GM18499 (cell line): ENCODE measurements at regions not wholly inside any gene's neighbourhood (a gene's known extent, or its start where the extent isn't known, plus 50 kb on each side); places are given as distances from the start of the nearest gene placed in this dataset.

Experiments used
- ATAC-seq: cut with Tn5 transposase; IDR thresholded peaks from one replicate; pipeline ENCODE4 v1.9.1; 2021; ENCODE audit warnings: moderate number of reproducible peaks; ENCODE audit not compliant: insufficient read depth, unreplicated experiment

DNA sequence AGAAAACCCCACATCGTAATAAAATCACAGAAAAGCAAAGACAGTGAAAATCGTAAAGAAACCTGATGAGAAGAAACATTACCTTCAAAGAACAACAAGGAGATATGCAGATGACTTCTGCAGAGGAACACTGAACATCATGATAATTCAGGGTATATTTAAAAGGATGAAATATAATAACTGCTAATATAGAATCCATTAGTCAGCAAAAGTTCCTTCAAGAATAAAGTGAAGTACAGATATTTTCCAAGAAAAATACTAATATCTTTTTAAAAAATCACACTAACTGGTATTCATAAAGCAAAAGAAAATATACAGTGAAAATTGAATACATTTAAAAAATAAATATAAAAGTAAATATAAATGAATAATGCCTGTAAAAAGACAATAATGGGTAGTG, 176.3 kb upstream of the VEGFC start:
- ATAC-seq = no peak

DNA sequence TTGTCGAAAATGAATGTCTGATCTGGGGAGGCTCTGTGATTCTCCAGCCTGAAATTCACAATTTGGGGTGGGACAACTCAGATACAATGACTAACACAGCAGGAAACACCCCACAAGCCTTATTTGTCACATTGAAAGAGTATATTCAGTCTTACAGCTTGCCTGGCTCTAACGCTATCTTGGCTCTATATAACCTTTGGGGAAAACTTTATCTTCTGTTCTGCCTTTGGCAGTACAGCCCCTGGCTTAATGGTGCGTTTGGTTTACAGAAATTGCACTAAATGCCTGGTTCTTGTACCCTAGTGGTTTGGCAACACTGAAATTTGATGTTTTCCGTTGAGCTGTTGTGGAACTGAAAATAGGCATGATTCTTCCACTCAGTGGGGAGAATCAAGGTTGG, 178.1 kb upstream of the VEGFC start:
- no peak for ATAC-seq

DNA sequence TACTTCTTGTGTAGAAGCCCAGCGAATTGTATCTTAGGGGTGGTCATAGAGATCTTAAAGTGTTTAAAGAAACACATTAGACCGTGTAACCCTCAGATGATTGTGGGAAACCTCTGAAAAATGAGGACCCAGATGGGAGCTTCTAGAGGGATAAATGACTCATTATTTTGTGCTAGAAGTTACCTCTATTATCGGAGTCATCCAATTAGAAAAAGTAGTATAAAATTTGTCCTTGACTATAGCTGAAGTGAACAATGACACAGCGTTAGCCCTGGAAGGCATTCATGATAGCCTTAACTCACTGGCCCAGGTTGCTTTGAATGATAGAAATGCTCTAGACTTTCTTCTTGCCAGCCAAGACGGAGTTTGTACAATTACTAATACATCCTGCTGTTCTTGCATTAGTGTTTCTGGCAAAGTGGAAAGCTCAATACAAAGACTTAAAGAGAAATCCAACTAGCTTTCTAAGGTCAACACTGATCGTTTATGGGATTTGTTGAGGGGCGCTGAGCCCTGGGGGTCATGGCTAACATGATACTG, 178.9 kb upstream of the VEGFC start:
- no peak for ATAC-seq

DNA sequence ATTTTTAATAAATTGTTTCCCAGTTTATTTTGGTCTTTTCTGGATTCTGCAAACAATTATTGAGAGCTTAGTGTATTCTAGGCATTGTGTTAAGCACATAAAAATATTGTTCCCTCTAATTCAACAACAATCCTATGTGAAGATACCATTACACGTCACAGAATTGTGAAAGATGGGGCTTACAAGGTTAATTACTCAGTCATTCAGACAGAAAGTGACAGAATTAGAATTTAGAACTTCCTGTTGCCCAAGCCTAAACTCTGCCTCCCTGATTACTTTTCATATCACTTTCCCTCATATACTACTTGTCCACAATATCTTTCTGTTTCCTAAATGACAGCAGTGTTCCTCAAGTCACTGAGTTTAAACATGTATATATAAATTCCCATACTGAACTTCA, 186.7 kb upstream of the VEGFC start:
- no peak for ATAC-seq

DNA sequence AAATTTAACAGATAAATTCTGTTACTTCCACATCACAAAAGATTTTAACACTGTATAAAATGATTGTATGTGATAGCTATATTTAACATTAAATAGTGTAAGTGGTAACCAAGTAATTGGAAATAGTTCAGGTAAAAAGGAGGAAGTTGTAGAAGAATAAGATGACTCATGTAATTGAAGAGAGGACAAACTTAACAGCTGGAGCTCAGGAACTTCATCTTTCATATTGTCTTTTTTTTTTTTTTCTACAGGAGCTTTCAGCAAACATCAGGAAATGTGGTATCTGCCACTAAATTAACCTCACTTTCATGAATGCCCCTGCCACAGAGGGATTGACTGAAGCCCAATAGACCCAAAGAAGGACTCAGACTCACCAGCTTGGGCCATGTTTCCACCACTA, 188.4 kb upstream of the VEGFC start:
- ATAC-seq = no peak

DNA sequence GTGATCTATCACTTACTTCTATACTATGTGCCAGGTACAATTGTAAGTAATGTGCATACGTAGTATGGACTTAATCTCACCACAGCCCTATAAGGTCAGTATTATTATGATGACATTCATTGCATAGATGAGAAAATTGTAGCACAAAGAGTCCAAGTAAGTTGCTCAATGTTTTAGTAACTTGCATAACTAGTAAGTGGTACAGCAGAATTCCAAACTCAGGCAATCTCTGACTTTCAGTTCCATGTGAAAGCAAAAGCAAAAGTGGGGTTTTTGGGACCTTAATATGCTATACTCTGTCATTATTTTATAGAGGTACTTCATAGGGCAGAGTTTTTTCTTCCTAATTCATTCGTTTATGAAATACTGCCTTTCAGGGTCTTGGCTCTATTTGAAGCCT, 188.8 kb upstream of the VEGFC start:
- ATAC-seq = no peak

DNA sequence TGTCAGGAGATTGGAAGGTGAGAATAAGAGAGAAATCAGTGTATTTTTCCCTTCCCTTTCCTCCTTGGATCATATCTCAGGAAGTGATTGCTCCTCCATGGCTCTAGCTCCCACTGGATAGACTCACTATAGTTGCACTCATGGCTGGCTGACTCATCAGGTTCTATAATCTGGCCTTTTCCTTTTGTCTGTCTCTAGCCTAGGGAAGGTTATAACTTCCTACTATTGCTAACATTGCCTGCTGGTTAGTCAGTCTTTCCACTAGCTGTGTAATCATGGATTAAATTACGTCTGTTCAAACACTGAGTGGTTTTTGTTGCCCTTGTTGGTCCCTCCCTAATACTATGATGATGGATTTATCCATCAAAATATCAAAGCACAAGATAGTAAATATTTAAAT, 195.5 kb upstream of the VEGFC start:
- ATAC-seq = no peak

DNA sequence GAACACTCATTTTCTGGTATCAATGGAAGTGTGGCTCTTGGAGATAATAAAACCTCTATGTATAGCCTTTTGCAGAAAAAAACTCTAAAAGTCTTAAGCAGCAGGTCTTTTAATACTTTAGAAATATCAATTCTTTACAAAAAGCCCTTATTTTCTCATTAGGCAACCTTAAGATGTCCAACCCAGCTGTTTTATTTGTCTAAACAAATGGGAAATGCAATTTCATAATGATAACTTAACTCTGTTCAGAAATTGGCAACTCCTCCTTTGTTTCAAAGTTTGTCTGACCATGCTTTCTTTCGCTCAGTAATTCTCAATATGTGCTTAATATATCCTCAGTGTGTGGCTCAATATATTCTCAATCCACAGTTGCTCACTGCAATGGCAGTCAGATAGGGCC, 196.5 kb upstream of the VEGFC start:
- ATAC-seq = no peak

DNA sequence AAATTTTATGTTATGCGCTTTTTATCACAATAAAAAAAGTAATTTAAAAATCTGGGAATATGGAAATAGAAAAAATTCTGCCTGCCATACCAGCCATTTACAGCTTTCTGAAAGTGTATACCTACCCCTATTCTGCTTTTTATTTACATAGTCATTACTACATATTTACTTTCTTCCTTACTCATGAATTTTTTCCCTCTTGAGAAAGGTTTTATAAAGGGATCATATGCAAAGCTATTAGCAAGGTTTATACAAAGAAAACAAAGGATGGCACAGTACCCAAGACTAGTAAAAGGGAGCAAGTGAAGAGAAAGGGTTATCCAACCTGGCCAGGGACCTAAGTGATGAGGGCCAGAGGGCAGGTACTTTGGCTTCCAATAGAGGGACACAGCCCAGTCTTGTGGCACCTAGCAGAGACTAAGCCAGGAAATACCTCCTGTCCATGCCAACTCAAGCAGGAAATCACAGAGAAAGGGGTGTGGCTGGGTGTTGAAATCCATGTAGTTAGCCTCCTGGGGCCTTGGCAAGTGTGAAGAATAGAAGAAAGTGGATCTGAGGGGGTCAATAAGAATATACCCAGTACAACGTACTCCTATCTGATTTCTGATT, 207.3 kb upstream of the VEGFC start:
- no peak for ATAC-seq

DNA sequence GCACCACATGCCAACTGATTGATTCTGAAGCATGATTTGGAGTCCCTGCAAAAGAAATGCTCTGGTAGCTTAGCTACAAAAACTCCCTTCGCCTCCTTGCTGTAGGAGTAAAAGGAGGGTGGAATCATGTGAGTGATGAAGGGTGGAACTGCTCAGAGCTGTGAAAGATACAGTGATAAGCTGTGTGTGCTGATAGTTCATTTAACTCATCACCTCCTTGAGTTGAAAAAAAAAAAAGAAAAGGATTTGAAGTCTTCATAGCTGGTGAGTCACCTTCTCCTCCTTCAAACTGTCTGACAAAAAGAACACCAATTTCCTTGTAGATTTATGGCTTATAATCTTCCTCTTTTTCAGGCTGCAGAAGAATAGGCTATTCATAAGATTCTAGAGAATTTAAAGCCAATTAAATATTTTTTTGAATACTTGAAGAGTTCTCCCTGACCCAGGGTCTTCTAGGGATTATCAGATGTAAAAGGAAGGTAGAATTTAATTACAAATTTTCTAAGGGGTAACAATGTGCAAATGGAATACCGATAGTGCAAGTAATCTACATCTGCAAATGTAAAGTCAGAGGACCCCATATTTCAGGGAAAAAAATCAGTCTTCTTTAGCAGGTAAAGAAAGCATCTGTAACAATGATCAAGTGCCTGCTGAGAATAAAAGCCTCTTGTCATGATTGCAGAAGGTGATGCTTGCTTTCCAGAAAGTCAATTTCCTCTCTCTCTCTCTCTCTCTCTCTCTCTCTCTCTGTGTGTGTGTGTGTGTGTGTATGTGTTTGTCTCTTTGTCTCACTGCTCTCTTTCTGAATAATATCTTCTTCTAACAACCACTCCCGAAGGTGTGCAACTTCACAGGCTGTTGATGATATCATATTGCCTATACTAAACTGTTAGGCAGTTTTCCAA, 208.8 kb upstream of the VEGFC start:
- no peak for ATAC-seq

DNA sequence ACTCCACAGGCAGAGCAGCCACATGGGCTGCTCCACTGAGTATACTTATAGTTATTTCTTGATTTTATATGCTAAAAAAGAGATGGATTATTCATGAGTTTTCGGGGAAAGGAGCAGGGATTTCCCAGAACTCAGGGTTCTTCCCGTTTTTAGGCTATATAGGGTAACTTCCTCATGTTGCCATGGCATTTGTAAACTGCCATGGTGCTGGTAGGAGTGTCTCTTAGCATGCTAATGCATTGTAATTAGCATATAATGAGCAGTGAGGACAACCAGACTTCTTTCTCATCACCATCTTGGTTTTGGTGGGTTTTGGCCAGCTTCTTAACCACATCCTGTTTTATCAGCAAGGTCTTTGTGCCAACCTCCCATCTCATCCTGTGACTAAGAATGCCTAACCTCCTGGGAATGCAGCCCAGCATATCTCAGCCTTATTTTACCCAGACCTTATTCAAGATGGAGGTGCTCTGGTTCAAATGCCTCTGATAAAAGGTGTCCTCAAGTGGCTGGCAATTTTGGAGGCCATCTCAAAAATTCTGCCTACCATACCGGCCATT, 213.0 kb upstream of the VEGFC start:
- no peak for ATAC-seq

DNA sequence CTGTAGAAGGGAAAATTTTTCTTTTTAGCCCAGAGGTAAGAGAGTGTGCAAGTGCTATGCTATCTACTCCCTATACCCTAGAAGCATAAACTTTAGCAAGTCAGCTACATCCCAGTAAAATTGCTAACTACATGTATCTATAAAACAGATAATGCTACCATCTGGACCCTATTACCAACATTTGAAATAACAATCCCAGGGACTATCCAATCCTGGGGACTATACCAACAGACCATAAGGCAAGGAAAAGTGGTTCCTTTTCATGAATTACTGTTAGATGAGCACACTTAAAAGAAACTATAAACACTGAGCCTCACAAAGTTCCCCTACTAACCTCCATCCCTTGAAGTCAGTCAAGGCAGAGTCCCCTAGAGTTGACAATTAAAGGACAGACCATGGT, 213.6 kb upstream of the VEGFC start:
- no peak for ATAC-seq

DNA sequence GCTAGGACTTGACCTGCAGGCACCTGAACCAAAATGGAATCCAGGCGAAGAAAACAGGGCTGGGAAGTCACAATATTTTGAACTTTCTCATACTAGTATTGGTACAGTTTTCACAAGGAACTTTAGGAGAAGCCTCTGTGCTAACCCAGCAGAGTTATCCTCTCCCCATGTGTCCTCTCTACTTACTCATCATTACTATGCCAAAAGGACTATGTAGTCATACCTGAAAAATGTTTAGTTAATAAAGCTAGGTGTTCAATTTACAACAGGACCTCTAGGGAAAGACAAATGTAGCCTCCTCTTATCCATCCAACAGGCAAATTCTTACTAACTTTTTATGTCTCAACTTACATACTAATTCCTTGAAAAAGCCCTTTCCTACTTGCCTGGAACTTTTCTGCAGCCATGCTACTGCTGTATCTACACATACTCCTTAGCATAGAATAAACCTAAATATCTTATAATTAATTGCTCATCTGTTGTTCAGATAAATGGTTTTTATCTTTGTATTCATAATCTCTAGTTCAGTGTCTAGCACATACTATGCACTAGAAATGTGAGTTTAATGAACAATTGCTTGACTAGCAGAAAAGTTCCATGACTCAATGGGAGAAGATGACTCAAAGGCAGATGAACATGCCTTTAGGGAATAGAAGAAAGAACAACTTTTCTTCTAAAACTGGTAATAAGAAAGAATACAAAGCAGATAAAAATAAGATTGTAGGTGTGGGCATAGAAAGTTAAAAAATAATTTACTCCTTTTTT, 215.5 kb upstream of the VEGFC start:
- ATAC-seq = no peak

DNA sequence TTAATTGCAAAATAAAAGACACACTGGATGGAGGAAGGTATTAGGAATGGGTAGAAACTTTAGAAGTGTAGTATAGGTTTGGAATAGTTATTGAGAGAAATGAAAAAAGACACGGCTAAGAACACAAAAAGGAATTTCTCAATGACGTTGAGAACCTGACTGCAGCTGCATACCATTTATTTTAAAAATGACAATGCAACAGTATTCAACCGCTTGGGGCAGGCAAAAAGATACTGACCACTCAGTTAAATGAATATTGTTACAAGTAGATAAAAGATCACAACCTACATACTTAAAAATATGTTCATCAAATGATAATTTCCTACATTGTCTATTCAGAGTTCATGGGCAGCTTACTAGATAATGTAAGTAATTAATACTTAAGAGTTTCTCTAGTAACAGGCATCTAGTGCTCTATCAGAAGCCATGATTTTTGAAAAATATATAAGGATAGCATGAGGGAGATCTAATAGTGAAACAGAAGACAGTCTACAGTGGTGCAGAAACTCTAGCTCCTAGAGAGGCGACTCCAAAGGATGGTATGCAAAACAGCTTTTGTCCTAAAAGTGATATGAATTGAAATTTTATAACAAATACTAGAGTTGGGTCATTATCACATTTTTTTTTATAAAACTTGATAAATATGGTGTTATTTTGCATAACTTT, 216.2 kb upstream of the VEGFC start:
- no peak for ATAC-seq

DNA sequence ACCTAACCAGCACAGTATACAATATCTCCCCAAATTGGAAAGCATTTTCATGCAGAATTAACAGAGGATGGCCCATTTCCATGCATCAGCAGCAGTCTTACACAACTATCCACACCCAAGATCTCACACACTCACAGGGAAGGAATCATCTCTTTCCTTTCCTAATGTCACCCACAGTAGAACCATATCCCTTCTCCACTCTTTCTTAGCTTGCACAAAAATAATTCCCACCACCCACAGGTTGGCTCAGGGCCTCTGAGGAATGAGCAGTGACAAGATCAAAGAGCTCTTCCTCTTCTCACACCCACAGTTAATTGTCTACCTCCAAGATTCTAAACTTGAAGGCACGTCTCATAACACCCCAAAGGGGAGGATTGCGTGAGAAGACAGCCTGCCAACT, 217.7 kb upstream of the VEGFC start:
- no peak for ATAC-seq

DNA sequence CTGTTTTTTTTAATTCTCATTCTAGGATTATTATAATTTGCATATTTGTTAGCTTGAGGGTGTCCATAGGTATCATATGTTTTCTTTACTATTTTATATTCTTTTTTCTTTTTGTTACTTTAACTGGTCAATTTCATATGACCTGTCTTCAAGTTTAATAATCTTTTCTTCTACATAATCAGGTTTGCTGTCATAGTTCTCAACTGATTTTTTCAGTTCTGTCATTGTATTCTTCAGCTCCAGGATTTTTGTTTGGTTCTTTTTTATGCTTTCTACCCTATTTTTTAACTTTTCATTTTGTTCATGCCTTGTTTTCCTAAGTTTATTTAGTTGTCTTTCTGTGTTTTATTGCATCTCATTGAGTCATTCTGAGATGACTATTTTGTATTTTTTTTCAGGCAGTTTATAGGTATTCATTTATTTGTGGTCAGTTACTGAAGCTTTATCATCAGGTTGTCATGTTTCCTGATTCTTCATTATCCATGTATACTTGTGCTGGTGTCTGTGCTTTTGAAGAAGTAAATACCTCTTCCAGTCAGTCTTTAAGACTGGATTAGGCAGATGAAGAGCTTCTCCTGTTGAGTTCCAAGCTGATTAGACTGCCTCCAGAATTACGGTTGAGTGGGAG, 220.3 kb upstream of the VEGFC start:
- no peak for ATAC-seq

DNA sequence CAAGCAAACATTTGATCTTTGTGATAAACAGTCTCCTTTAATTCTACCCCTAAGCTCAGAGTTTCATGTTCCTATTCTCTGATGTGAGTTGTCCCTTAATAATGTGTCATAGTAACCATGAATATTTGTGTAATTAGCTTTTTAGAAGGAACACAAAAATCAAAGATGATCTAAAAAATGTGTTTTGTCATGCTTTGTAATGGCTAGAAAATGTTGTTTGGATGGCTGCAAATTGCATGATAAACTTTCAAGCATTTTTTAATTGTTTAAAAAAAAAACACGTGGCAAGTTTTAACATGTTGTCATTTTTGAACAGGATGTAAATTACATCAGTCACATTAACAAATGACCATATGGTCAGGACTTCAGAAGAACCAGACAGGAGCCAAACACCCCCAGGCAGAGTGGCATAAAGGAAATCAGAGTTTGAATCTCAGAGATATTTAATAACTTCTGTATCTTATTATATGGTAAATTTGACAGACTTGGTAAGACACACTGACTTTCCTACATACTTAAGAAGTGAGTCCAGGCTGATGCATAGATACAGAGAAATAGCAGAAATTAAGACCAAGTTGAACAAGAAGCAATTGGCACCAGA, 223.9 kb upstream of the VEGFC start:
- ATAC-seq = no peak

DNA sequence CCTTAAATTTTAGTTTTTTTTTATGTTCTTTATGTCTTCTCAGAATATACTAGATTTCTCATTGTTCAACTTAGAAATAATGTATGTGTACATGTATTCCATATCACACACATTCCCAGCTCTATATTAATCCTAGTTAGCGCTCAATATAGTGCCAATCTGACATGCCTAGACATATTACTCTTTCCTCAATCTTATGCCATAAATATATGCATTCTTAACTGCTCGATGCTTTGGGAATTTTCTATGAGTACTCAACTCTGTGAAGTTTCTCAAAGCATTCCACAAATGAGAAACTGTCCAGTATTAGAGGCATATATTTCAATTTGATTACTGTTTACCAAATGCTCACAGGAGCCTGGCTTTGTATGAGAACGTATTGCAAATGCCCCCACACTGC, 231.2 kb upstream of the VEGFC start:
- ATAC-seq = no peak

DNA sequence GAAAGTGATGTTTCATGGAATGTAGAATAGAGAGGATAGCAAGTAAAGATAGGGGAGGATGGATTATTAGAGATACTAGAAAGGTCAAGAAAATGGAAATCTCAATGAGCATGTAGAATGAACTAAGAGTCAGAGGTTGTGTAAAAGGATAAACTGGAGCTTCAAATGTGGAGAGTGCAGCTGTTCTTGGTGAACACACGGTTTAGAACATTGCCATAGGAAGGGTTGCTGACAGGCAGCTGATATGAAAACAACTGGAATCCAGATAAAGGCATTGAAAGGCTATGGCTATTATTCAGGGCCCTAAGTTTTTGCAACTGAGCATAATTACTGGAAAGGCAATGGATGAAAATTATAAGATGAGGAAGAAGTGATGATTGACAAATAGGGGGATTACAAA, 239.6 kb upstream of the VEGFC start:
- ATAC-seq = no peak
